ENCODE measurements at regions not wholly inside any gene's neighbourhood (a gene's known extent, or its start where the extent isn't known, plus 50 kb on each side); places are given as distances from the start of the nearest gene placed in this dataset.

- no peak for TF ChIP-seq EZH2 (IDR thresholded peaks at IDR 0.05; ENCODE audit: insufficient read depth, poor library complexity, severe bottlenecking)
- no peak for TF ChIP-seq EZH2phosphoT487 (IDR thresholded peaks at IDR 0.05; ENCODE audit: insufficient read depth, low read depth)
Measured at GRCh38 chr6:108780784-108781183, 67.4 kb upstream of the ARMC2 start.
